Keratinocyte (primary cell): ENCODE measurements at regions not wholly inside any gene's neighbourhood (a gene's known extent, or its start where the extent isn't known, plus 50 kb on each side); places are given as distances from the start of the nearest gene placed in this dataset.

ENCODE experiments used
- DNase-seq: peaks from one replicate; pipeline ENCODE4 v3.0.0-alpha.2; 2011; ENCODE audit warnings: low read depth, missing footprints, low spot score
- FAIRE-seq: peaks from 2 replicates; lab custom pipeline; 2011; peaks lifted over from hg19 to GRCh38; lab: Jason Lieb, UNC
- H2AFZ ChIP-seq: 2 replicates; pipeline ENCODE4 v1.6.0; 2012; ENCODE audit warnings: low read length, control low read depth, inconsistent platforms; ENCODE audit not compliant: control insufficient read depth
- H3K27ac ChIP-seq: 2 replicates; pipeline ENCODE4 v1.5.1; 2011; ENCODE audit warnings: low read length; ENCODE audit not compliant: control insufficient read depth, insufficient read depth
- H3K27me3 ChIP-seq: 3 replicates; pipeline ENCODE4 v1.6.0; 2011; ENCODE audit warnings: low read length; ENCODE audit not compliant: control insufficient read depth, insufficient read depth; ENCODE audit errors: extremely low read depth
- H3K36me3 ChIP-seq, 2 experiments: 2 replicates in 1 of 2; 3 replicates in 1 of 2; pipeline ENCODE4 v1.5.1; 2011; ENCODE audit warnings: low read length in 2 of 2, mild to moderate bottlenecking in 1 of 2; ENCODE audit not compliant: control insufficient read depth in 2 of 2, insufficient read depth in 2 of 2; ENCODE audit errors: extremely low read depth in 1 of 2
- H3K4me1 ChIP-seq: 3 replicates; pipeline ENCODE4 v1.5.1; 2011; ENCODE audit warnings: low read length; ENCODE audit not compliant: control insufficient read depth, insufficient read depth; ENCODE audit errors: extremely low read depth
- H3K4me2 ChIP-seq: 3 replicates; pipeline ENCODE4 v1.6.0; 2011; ENCODE audit warnings: low read depth, low read length; ENCODE audit not compliant: control insufficient read depth, insufficient read depth; ENCODE audit errors: extremely low read depth
- H3K4me3 ChIP-seq, 3 experiments: fragments of 200-600 bp in 1 of 3; sonication (generic) in 1 of 3; 2 replicates in 2 of 3; 3 replicates in 1 of 3; pipeline ENCODE4 v1.5.1; 2011 to 2016; ENCODE audit warnings: low read length in 3 of 3, mild to moderate bottlenecking in 3 of 3, control low read depth in 2 of 3, inconsistent platforms in 1 of 3, low read depth in 1 of 3, mixed read lengths in 1 of 3, mixed run types in 1 of 3, moderate library complexity in 1 of 3; ENCODE audit not compliant: control insufficient read depth in 2 of 3, insufficient read depth in 2 of 3; ENCODE audit errors: extremely low read depth in 1 of 3
- H3K79me2 ChIP-seq: 2 replicates; pipeline ENCODE4 v1.6.0; 2012; ENCODE audit warnings: low read length; ENCODE audit not compliant: control insufficient read depth, insufficient read depth
- H3K9ac ChIP-seq: 3 replicates; pipeline ENCODE4 v1.6.0; 2011; ENCODE audit warnings: low read length; ENCODE audit not compliant: control insufficient read depth, insufficient read depth; ENCODE audit errors: extremely low read depth
- H3K9me1 ChIP-seq: 3 replicates; pipeline ENCODE4 v1.6.0; 2011; ENCODE audit warnings: low read length; ENCODE audit not compliant: control insufficient read depth, insufficient read depth; ENCODE audit errors: extremely low read depth
- H3K9me3 ChIP-seq: 2 replicates; pipeline ENCODE4 v1.5.1; 2012; ENCODE audit warnings: low read depth, low read length; ENCODE audit not compliant: control insufficient read depth
- H4K20me1 ChIP-seq: 3 replicates; pipeline ENCODE4 v1.6.0; 2011; ENCODE audit warnings: low read length; ENCODE audit not compliant: control insufficient read depth, insufficient read depth; ENCODE audit errors: extremely low read depth
- CTCF ChIP-seq, 3 experiments: IDR thresholded peaks in 1 of 3; conservative IDR thresholded peaks in 1 of 3; optimal IDR thresholded peaks in 1 of 3; 2 replicates in 2 of 3; 3 replicates in 1 of 3; pipeline versions ENCODE3 to v1.5.1; 2011; ENCODE audit warnings: low read length in 3 of 3, mild to moderate bottlenecking in 3 of 3, moderate library complexity in 2 of 3, control low read depth in 1 of 3, inconsistent platforms in 1 of 3; ENCODE audit not compliant: insufficient read depth in 2 of 3; ENCODE audit errors: extremely low read depth in 1 of 3
- EZH2 ChIP-seq: IDR thresholded peaks from one replicate; pipeline ENCODE4 v1.6.1; 2012; ENCODE audit warnings: inconsistent platforms, mild to moderate bottlenecking, low read length, moderate library complexity
- dilution Hi-C: fragments of 300-500 bp; cut with MboI; formaldehyde crosslinking; loops from one replicate; pipeline ENCODE4 v1.7.0; 2020; ENCODE audit warnings: low sequenced_read_pairs; ENCODE audit not compliant: extremely low pct_ligation_motif_present

DNA sequence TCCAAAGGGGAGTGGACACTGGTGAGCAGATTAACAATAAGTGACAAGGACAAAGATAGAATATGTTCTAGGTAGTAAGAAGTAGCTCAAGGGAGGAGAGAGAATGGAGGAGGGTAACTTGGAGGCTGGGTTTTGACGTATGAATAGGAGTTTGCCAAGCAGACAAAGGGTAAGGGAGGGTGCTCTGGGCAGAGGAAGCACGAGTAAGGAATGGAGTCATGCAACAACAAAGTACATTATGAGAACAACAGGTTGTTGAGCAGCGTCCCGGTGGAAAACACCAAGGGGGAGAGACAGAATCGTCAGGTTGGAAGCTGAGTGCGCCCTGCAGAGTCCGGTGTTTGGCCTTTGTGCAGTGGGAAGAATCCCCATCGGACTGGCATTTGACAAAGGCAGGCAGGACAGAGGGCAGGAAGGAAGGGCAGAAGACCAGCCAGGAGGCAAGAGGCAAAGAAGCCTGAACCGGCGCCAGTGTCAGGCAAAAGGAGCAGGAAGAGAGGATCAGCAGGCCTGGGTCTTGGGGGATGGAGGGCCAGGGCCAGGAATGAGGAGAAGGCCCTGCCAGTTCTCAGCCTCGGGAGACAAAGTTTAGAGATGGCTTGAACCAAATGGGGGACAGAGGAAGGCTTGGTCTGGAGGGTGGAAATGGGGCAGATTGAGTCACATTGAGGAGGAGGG, 134.3 kb upstream of the TNRC6C start:
- Histone ChIP-seq H3K79me2 (no peaks in the 10 kb centered on the region), H3K36me3 (no peaks in the 10 kb centered on the region), H4K20me1 (no peaks in the 10 kb centered on the region), H2AFZ (no peak overlapping the region), H3K9ac (no peak overlapping the region), H3K27ac (no peak overlapping the region), H3K9me1 (no peaks in the 10 kb centered on the region), H3K4me1 (no peaks in the 10 kb centered on the region), H3K4me3 (no peak overlapping the region), H3K4me2 (no peak overlapping the region), H3K27me3 (peaks cover 11% of the 10 kb centered on the region), H3K9me3 (peaks cover 6% of the 10 kb centered on the region)
- FAIRE-seq (no peak), DNase-seq (no peak)
- TF ChIP-seq CTCF (optimal IDR thresholded peaks at IDR 0.05 in 1 of 3, IDR thresholded peaks at IDR 0.05 in 1 of 3, conservative IDR thresholded peaks at IDR 0.05 in 1 of 3; ENCODE audit: extremely low read depth in 1 of 3, insufficient read depth in 2 of 3, low read length in 3 of 3): no peak
- no peak for TF ChIP-seq EZH2
- dilution Hi-C loops: no loop called here

GRCh38 chr17:77824780-77825280, 133.7 kb upstream of the TNRC6C start:
- no peak overlapping the region for H3K4me3 ChIP-seq
- no peaks in the 10 kb centered on the region for H3K4me1 ChIP-seq
- no peak overlapping the region for H3K27ac ChIP-seq
- H3K9me3 ChIP-seq: peaks cover 6% of the 10 kb centered on the region
- no peaks in the 10 kb centered on the region for H4K20me1 ChIP-seq
- no peak for FAIRE-seq
- no peaks in the 10 kb centered on the region for H3K9me1 ChIP-seq
- no peak overlapping the region for H3K4me2 ChIP-seq
- H3K36me3 ChIP-seq: no peaks in the 10 kb centered on the region
- DNase-seq: no peak
- no peak overlapping the region for H2AFZ ChIP-seq
- no peak overlapping the region for H3K9ac ChIP-seq
- H3K27me3 ChIP-seq: peaks cover 11% of the 10 kb centered on the region
- no peaks in the 10 kb centered on the region for H3K79me2 ChIP-seq
- TF ChIP-seq EZH2 (no peak), CTCF (optimal IDR thresholded peaks at IDR 0.05 in 1 of 3, IDR thresholded peaks at IDR 0.05 in 1 of 3, conservative IDR thresholded peaks at IDR 0.05 in 1 of 3; ENCODE audit: extremely low read depth in 1 of 3, insufficient read depth in 2 of 3, low read length in 3 of 3) (no peak)
- dilution Hi-C loops: no loop called here
